GM21515 (cell line): ENCODE measurements at regions not wholly inside any gene's neighbourhood (a gene's known extent, or its start where the extent isn't known, plus 50 kb on each side); places are given as distances from the start of the nearest gene placed in this dataset.
"Not testable (repeated sequence)": the region's sequence is repeated elsewhere in the genome, so short reads cannot be mapped to it uniquely, and the experiment has no call there.

Experiments used
- ATAC-seq: cut with Tn5 transposase; IDR thresholded peaks from one replicate; pipeline ENCODE4 v1.9.1; 2021; ENCODE audit not compliant: unreplicated experiment

DNA sequence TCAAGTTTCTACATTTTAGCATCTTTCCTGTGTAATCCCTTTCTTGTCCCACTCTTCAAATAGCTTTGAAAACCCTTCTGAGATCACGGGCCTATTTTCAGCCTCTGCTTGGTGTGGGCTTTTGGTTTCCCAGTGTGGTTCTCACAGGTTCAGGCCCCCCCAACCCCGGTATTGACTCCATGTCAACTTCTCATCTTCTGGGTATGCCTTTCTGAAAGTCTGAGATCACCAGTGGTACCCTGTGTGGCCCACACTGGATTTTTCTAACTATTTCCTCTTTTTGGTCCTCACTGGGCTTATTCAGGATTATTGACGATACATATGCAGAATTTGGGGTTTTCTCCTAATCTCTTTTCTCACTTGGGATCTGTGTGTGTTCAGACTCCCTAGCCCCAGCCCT lies 146.9 kb upstream of the PLGLB2 start:
- ATAC-seq: not testable (repeated sequence)

DNA sequence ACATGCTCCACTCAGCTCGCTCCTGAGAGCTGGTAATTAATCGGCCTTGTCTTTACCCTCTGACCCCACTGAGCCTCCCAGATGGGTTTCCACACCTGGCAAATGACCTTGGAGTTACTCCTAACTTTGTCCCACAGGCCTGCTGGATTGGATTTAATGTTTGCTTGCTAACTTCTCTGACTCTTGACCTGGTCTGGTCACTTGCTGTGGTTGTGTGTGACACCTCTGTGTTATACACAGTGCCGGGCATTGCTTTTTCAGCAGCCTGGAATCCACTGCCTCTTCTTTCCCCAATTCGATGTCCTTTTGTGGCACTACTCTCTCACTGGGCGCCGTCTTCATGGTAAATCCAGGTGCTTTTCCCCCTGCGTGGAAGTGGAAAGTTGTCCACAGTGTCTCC lies 145.8 kb upstream of the PLGLB2 start:
- not testable (repeated sequence) for ATAC-seq

DNA sequence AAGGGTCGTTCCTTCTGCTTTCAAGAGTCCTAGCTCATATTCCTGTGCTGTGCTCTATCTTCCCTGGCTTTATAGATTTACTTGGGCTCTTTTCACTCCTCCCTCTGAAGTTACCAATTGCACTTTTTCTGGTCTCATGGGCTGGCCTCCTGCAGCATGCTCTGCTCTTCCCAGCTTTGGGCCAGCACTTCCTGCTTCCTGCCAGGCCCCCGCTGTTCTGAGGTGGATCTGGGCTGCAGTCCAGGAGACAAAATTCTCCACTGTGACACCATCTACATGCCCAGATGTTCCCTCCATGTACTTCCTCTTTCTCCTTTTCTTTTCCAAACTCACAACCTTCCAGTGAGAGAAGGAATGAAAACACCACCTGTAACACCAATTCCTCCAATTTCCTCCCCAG lies 145.2 kb upstream of the PLGLB2 start:
- ATAC-seq: not testable (repeated sequence)

DNA sequence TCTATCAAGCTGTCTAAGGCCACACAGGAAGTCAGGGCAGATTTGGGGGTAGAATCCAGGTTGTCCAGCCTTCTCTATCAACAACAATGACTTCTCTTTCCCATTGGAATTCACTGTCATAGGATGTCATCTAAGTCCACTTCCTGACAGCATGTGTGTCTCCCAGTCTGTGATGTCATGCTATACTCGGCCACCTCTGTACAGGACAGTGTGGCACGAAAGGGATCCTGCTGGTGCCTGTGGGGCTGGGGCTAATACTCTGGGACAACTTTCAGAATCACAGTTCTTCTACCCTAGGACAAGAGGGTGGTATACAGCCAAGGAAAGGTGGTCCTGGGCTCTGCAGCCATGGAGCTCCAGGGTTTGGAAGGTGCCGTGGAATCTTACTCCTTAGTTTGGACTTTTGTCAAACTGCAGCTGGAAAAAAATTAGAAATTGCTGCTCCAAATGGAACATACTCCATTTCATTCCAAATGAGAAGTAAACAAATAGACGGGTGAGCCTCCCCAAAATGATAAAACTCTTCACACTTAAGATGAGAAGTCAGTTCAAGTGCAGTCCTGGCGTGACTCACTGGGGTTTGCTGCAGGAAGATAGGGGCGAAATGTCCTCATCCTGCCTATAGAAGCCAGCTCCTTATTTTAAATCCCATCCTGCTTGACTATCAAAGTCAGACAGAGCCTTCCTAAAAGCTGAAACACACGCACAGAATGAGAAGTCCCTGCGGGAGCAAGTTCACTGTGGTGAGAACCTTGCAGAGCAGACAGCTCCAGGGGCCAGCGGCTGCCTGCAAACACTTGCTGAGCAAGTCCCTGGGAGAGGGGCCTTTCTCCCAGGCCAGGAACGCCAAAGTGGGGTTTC lies 144.2 kb upstream of the PLGLB2 start:
- ATAC-seq: not testable (repeated sequence)

DNA sequence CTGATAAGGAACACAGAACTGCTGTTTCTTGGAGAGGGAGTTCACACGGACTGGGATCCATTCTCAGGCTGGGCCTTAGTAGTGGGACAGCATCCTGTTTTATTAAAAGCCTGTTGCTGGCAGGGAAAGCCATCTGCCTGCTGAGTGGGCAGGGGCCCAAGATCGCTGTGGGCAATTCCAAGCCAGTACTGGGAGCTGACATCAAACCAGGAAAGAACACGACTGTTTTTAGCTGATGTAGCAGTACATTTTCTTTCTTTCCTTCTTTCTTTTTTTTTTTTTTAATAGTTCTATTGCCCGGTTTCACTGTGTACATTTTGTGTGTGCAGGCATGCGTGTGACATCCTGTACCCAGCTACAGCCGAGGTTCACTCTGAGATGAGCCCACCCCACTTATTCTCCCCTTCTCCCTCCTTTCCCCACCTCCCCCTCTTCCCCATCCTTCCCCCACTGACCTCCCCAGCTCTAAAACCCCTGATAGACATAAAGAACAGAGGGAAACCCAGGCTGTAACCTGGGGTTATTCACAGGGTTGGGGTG lies 143.5 kb upstream of the PLGLB2 start:
- ATAC-seq: not testable (repeated sequence)

- not testable (repeated sequence) for ATAC-seq
These were observed 142.9 kb upstream of the PLGLB2 start for GRCh38 chr2:87604980-87605379.

GRCh38 chr2:87608377-87609166 lies 139.3 kb upstream of the PLGLB2 start:
- ATAC-seq: not testable (repeated sequence)

DNA sequence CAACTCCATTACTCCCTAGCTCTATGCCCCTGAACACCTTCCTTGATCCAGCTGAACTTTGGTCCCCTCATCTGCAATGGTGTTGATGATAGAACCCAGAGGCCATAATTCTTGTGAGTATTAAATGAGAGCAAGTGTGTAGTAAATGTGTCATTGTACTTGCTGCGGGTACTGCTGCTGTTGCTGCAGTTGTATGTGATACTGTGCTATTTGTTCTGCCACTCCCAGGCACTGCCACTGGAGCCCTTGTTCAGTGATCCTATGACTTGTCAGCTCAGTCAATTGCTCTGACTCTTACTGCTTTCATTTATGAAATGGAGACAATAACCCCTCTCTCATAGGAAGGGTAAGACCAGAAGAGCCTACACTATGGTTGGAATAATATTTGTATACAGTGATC lies 136.9 kb upstream of the PLGLB2 start:
- not testable (repeated sequence) for ATAC-seq

GRCh38 chr2:87611416-87611815 lies 136.5 kb upstream of the PLGLB2 start:
- ATAC-seq: not testable (repeated sequence)

DNA sequence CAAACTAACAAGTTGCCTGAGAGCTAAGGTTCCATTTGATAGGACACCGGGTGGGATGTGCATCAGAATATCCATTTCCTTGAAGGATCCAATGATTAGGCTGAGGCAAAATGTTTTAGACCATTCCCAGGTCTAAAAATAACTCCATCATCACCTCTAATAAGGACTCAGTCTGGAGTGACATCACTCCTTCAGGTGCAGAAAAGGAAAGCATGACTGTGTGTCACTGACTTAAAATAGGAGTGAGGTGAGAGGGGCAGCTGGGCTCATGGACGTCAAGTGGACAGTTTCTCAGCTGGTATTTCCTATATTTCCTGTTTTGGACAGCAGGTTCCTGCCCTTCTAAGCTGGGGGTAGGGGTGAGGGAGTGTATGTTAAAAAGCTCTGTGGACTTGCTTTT lies 135.9 kb upstream of the PLGLB2 start:
- not testable (repeated sequence) for ATAC-seq

DNA sequence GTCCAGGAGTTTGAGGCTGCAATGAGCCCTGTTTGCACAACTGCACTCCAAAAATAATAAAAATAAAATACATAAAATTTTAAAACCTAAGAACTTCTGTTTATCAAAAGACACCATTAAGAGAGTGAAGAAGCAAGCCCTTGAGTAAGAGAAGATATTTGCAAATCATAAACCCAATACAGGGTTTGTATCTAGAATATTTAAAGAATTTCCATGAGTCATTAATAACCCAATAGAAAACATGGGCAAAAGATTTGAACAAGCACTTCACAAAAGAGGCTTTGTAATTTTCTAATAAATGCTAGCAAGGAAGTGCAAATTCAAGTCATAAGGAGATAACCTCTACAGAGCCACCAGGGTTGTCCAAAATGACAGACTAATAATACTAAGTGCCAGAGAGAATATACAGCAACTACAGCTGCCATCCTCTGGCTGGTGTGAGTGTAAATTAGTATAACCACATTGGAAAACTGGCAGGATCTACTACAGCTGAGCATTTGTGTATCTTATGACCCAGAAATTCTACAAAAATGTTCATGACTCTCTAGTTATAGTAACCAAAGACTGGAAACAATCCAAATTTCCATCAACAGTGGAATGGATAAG lies 133.0 kb upstream of the PLGLB2 start:
- not testable (repeated sequence) for ATAC-seq

- ATAC-seq: not testable (repeated sequence)
These were observed 128.8 kb upstream of the PLGLB2 start for GRCh38 chr2:87619121-87619520.

- ATAC-seq: not testable (repeated sequence)
These were observed 126.7 kb upstream of the PLGLB2 start for GRCh38 chr2:87621139-87621538.

DNA sequence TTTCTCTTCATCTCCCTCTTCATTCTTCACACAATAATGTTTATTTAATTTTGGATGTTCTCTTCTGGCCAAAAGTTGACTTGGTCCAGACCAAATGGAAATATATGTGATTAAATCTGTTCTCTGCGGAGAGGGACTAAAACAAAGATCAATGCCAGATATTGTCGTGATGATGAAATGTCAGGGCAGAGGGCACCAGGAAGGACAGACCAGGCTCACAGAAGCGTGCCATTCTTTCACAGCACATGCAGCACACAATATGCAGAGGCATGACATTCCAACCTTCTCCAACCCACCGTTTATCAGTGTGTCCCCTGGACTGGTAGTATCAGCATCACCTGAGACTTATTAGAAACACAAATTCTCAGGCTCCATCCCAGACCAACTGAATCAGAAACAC lies 125.2 kb upstream of the PLGLB2 start:
- not testable (repeated sequence) for ATAC-seq

GRCh38 chr2:87629491-87630458 lies 118.1 kb upstream of the PLGLB2 start:
- not testable (repeated sequence) for ATAC-seq

DNA sequence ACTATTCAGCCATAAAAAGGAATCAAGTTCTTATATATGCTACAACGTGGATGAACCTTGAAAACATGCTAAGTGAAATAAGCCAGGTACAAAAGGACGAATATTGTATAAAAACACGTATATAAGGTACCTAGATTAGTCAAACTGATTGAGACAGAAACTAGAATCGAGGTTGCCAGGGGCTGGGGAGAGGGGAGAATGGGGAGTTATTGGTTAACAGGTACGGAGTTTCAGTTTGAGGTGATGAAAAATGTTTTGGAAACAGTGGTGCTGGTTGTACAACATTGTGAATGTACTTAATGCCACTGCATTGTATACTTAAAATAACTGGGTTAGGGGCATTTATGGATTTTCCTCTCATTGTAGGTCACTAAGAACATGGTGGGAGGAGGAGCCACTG lies 117.0 kb upstream of the PLGLB2 start:
- not testable (repeated sequence) for ATAC-seq

DNA sequence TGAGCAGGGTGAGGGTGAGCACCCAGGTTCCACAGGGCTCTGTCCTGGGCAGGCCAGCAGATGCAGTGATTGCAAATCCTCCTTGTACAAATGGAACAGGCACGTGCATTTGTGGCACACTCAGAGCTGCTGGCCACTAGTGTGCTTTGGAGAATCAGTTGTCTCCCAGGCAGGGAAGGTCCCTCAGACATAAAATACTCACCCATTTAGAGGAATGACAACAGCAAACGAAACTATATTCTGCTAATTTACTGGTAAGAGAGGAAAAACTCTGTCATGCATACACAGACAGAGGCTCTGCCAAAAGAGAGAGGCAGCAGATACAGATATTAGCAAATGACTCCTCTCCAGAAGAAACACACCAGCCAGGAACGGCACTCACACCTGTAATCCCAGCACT lies 116.5 kb upstream of the PLGLB2 start:
- not testable (repeated sequence) for ATAC-seq

GRCh38 chr2:87633287-87633963 lies 114.5 kb upstream of the PLGLB2 start:
- not testable (repeated sequence) for ATAC-seq

DNA sequence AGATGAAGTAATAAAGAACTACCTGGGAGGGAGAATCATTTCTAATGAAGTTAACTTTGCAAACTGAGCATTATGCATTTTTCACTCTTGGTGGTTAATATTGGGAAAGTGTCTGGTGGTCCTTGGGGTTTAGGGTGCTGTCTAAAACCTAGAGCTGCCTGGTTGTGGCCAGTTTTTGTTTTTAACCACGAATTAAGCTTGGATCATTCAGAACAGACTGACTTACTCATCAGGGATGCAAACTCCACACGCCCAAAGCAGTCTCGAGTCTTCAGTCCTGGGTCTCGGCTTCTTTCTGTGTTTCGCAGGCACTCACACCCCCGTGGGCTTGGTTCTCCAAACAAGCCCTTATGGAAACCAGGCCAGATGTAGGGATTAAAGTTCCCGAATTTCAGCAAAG lies 113.8 kb upstream of the PLGLB2 start:
- ATAC-seq: not testable (repeated sequence)
